ENCODE measurements at regions not wholly inside any gene's neighbourhood (a gene's known extent, or its start where the extent isn't known, plus 50 kb on each side); places are given as distances from the start of the nearest gene placed in this dataset.
A peak's percentile ranks its signal among the peaks of the same experiment; 100 is the strongest.

DNA sequence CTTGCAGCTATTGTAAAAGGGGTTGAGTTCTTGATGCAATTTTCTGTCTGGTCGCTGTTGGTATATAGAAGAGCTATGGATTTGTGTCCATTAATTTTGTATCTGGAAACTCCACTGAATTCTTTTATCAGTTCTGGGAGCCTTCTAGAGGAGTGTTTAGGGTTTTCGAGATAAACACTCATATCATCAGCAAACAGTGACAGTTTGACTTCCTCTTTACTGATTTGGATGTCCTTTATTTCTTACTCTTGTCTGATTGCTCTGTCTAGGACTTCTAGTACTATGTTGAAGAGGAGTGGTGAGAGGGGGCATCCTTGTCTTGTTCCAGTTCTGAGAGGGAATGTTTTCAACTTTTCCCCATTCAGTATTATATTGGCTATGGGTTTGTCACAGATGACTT lies 120.8 kb upstream of the SSTR4 start (continued):
- TF ChIP-seq, protein P1, sequence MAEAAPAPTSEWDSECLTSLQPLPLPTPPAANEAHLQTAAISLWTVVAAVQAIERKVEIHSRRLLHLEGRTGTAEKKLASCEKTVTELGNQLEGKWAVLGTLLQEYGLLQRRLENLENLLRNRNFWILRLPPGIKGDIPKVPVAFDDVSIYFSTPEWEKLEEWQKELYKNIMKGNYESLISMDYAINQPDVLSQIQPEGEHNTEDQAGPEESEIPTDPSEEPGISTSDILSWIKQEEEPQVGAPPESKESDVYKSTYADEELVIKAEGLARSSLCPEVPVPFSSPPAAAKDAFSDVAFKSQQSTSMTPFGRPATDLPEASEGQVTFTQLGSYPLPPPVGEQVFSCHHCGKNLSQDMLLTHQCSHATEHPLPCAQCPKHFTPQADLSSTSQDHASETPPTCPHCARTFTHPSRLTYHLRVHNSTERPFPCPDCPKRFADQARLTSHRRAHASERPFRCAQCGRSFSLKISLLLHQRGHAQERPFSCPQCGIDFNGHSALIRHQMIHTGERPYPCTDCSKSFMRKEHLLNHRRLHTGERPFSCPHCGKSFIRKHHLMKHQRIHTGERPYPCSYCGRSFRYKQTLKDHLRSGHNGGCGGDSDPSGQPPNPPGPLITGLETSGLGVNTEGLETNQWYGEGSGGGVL (CRISPR knock-in tag; IDR thresholded peaks at IDR 0.05) = no peak
- TF ChIP-seq ILF3 (IDR thresholded peaks at IDR 0.05; ENCODE audit: borderline replicate concordance) = no peak
- TF ChIP-seq ETV1 (tag; conservative IDR thresholded peaks at IDR 0.05; ENCODE audit: low read depth) = no peak
- TF ChIP-seq KLF16 (IDR thresholded peaks at IDR 0.05) = peak; percentile 52
- TF ChIP-seq BRF1 (IDR thresholded peaks at IDR 0.05; ENCODE audit: borderline replicate concordance, extremely low read depth, insufficient read length) = no peak
- TF ChIP-seq, protein P2, sequence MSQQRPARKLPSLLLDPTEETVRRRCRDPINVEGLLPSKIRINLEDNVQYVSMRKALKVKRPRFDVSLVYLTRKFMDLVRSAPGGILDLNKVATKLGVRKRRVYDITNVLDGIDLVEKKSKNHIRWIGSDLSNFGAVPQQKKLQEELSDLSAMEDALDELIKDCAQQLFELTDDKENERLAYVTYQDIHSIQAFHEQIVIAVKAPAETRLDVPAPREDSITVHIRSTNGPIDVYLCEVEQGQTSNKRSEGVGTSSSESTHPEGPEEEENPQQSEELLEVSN (IDR thresholded peaks at IDR 0.05; ENCODE audit: borderline replicate concordance in 1 of 2, extremely low read depth in 1 of 2, insufficient read depth in 1 of 2, insufficient read length in 1 of 2, low read depth in 1 of 2, low read length in 1 of 2, poor library complexity in 1 of 2, severe bottlenecking in 1 of 2) = no peak
- TF ChIP-seq ZEB2 (IDR thresholded peaks at IDR 0.05) = 0 out of 2 replicates have a peak, but pooled peaks have one; percentile 20
- TF ChIP-seq ZNF324 (CRISPR knock-in tag; IDR thresholded peaks at IDR 0.05) = no peak
- TF ChIP-seq ZNF644 (tag; IDR thresholded peaks at IDR 0.05; ENCODE audit: low read depth) = no peak
- TF ChIP-seq MEIS2 (IDR thresholded peaks at IDR 0.05; ENCODE audit: partially characterized antibody) = peak; percentile 72
- TF ChIP-seq, protein P3, sequence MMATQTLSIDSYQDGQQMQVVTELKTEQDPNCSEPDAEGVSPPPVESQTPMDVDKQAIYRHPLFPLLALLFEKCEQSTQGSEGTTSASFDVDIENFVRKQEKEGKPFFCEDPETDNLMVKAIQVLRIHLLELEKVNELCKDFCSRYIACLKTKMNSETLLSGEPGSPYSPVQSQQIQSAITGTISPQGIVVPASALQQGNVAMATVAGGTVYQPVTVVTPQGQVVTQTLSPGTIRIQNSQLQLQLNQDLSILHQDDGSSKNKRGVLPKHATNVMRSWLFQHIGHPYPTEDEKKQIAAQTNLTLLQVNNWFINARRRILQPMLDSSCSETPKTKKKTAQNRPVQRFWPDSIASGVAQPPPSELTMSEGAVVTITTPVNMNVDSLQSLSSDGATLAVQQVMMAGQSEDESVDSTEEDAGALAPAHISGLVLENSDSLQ (IDR thresholded peaks at IDR 0.05) = peak; percentile 45
- no peak for TF ChIP-seq NUFIP1 (IDR thresholded peaks at IDR 0.05; ENCODE audit: partially characterized antibody)
- TF ChIP-seq NCOA1 (IDR thresholded peaks at IDR 0.05; ENCODE audit: low read depth) = peak; percentile 58; the same call in 1 of the 2 replicates
- no peak for TF ChIP-seq NONO (IDR thresholded peaks at IDR 0.05; ENCODE audit: low read depth in 2 of 2, low read length in 1 of 2)
- TF ChIP-seq TGIF2 (CRISPR knock-in tag; IDR thresholded peaks at IDR 0.05) = no peak
- TF ChIP-seq SUPT5H (IDR thresholded peaks at IDR 0.05) = no peak
- TF ChIP-seq SRSF3 (IDR thresholded peaks at IDR 0.05; ENCODE audit: insufficient read depth, low read length) = no peak
- TF ChIP-seq CREBBP (IDR thresholded peaks at IDR 0.05; ENCODE audit: low read depth, low read length) = no peak
- TF ChIP-seq, protein P4, sequence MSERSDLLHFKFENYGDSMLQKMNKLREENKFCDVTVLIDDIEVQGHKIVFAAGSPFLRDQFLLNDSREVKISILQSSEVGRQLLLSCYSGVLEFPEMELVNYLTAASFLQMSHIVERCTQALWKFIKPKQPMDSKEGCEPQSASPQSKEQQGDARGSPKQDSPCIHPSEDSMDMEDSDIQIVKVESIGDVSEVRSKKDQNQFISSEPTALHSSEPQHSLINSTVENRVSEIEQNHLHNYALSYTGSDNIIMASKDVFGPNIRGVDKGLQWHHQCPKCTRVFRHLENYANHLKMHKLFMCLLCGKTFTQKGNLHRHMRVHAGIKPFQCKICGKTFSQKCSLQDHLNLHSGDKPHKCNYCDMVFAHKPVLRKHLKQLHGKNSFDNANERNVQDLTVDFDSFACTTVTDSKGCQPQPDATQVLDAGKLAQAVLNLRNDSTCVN (CRISPR knock-in tag; IDR thresholded peaks at IDR 0.05) = no peak
- TF ChIP-seq TCF3 (CRISPR knock-in tag; IDR thresholded peaks at IDR 0.05) = peak; percentile 85
- TF ChIP-seq, protein P5, sequence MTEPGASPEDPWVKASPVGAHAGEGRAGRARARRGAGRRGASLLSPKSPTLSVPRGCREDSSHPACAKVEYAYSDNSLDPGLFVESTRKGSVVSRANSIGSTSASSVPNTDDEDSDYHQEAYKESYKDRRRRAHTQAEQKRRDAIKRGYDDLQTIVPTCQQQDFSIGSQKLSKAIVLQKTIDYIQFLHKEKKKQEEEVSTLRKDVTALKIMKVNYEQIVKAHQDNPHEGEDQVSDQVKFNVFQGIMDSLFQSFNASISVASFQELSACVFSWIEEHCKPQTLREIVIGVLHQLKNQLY (CRISPR knock-in tag; conservative IDR thresholded peaks at IDR 0.05) = no peak
- peak; percentile 30; the same call in 1 of the 2 replicates for TF ChIP-seq CTBP1 (IDR thresholded peaks at IDR 0.05; ENCODE audit: borderline replicate concordance)
- no peak for TF ChIP-seq FOXK2 (conservative IDR thresholded peaks at IDR 0.05 in 1 of 2, IDR thresholded peaks at IDR 0.05 in 1 of 2; ENCODE audit: low read depth in 2 of 2)
- TF ChIP-seq ELF1 (tag; IDR thresholded peaks at IDR 0.05) = 0 out of 2 replicates have a peak, but pooled peaks have one; percentile 24
- peak; percentile 15 to 60; a peak in 2 of 4 replicates for TF ChIP-seq KDM1A (IDR thresholded peaks at IDR 0.05)

All from K562 (cell line).